ENCODE measurements at regions not wholly inside any gene's neighbourhood (a gene's known extent, or its start where the extent isn't known, plus 50 kb on each side); places are given as distances from the start of the nearest gene placed in this dataset.

- POLR2A ChIA-PET = no interaction called here
- TF ChIP-seq OVOL2 (CRISPR knock-in tag; IDR thresholded peaks at IDR 0.05; ENCODE audit: borderline replicate concordance) (no peak), TP53 (CRISPR knock-in tag; IDR thresholded peaks at IDR 0.05) (no peak), TEAD1 (CRISPR knock-in tag; IDR thresholded peaks at IDR 0.05) (no peak), E2F4 (CRISPR knock-in tag; IDR thresholded peaks at IDR 0.05; ENCODE audit: borderline replicate concordance, low read depth) (no peak), JUN (CRISPR knock-in tag; IDR thresholded peaks at IDR 0.05) (no peak), CTCF (IDR thresholded peaks at IDR 0.05) (no peak)
- TF ChIP-seq, protein P1, sequence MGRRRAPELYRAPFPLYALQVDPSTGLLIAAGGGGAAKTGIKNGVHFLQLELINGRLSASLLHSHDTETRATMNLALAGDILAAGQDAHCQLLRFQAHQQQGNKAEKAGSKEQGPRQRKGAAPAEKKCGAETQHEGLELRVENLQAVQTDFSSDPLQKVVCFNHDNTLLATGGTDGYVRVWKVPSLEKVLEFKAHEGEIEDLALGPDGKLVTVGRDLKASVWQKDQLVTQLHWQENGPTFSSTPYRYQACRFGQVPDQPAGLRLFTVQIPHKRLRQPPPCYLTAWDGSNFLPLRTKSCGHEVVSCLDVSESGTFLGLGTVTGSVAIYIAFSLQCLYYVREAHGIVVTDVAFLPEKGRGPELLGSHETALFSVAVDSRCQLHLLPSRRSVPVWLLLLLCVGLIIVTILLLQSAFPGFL (CRISPR knock-in tag; IDR thresholded peaks at IDR 0.05; ENCODE audit: borderline replicate concordance) = no peak
- TF ChIP-seq, protein P2, sequence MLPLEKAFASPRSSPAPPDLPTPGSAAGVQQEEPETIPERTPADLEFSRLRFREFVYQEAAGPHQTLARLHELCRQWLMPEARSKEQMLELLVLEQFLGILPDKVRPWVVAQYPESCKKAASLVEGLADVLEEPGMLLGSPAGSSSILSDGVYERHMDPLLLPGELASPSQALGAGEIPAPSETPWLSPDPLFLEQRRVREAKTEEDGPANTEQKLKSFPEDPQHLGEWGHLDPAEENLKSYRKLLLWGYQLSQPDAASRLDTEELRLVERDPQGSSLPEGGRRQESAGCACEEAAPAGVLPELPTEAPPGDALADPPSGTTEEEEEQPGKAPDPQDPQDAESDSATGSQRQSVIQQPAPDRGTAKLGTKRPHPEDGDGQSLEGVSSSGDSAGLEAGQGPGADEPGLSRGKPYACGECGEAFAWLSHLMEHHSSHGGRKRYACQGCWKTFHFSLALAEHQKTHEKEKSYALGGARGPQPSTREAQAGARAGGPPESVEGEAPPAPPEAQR (CRISPR knock-in tag; IDR thresholded peaks at IDR 0.05) = no peak
- DNase-seq (ENCODE audit: low spot score) (no peak), ATAC-seq (no peak)
- CTCF ChIA-PET = no interaction called here
- Mint-ChIP-seq H3K36me3 (no peaks in the 10 kb centered on the region), H3K4me1 (peaks cover 8% of the 10 kb centered on the region), H3K27me3 (ENCODE audit: low read depth) (peaks cover 6% of the 10 kb centered on the region), H3K27ac (no peak overlapping the region), H3K4me3 (no peak overlapping the region), H3K9me3 (peaks cover 4% of the 10 kb centered on the region; the same call in 1 of the 2 replicates)
These were observed 501.0 kb upstream of the CDH11 start for GRCh38 chr16:65622871-65623270.

DNA sequence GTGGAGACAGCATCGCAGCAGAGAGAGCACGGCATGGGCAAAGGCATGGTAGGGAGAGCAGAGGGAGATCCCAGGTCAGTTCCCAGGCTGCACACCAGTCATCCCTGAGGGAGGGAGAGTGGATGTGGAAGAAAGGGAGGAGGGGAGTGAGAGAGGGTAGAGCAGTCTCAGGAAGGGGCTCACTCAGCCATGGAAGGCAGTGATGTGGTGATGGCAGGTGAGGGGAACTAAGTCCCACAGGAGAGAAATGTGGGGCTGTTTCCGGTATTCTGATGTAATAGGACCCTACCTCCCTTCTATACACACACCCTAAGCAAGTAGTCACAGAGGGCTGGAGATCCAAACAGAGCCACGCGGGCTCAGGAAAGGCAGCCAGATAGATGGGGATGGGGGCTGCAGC, 500.3 kb upstream of the CDH11 start:
- no peaks in the 10 kb centered on the region for H3K36me3 Mint-ChIP-seq
- TF ChIP-seq GABPB1 (CRISPR knock-in tag; IDR thresholded peaks at IDR 0.05) = no peak
- TF ChIP-seq ARID4B (CRISPR knock-in tag; IDR thresholded peaks at IDR 0.05; ENCODE audit: borderline replicate concordance) = no peak
- TF ChIP-seq, protein P3, sequence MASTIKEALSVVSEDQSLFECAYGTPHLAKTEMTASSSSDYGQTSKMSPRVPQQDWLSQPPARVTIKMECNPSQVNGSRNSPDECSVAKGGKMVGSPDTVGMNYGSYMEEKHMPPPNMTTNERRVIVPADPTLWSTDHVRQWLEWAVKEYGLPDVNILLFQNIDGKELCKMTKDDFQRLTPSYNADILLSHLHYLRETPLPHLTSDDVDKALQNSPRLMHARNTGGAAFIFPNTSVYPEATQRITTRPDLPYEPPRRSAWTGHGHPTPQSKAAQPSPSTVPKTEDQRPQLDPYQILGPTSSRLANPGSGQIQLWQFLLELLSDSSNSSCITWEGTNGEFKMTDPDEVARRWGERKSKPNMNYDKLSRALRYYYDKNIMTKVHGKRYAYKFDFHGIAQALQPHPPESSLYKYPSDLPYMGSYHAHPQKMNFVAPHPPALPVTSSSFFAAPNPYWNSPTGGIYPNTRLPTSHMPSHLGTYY (CRISPR knock-in tag; IDR thresholded peaks at IDR 0.05) = no peak
- no peak for TF ChIP-seq JAZF1 (CRISPR knock-in tag; IDR thresholded peaks at IDR 0.05)
- TF ChIP-seq MXD4 (CRISPR knock-in tag; IDR thresholded peaks at IDR 0.05; ENCODE audit: borderline replicate concordance) = no peak
- TF ChIP-seq MLX (CRISPR knock-in tag; IDR thresholded peaks at IDR 0.05) = no peak
- ATAC-seq = no peak
- H3K4me3 Mint-ChIP-seq = no peak overlapping the region
- DNase-seq (ENCODE audit: low spot score) = no peak
- peaks cover 8% of the 10 kb centered on the region for H3K4me1 Mint-ChIP-seq
- peaks cover 6% of the 10 kb centered on the region for H3K27me3 Mint-ChIP-seq (ENCODE audit: low read depth)
- no peak overlapping the region for H3K27ac Mint-ChIP-seq
- peaks cover 4% of the 10 kb centered on the region; the same call in 1 of the 2 replicates for H3K9me3 Mint-ChIP-seq
- CTCF ChIA-PET = no interaction called here
- POLR2A ChIA-PET = no interaction called here

All from WTC11 (cell line).